Lung (tissue), 11 donors: ENCODE measurements at regions not wholly inside any gene's neighbourhood (a gene's known extent, or its start where the extent isn't known, plus 50 kb on each side); places are given as distances from the start of the nearest gene placed in this dataset.
A peak's percentile ranks its signal among the peaks of the same experiment; 100 is the strongest.

Experiments used
- ATAC-seq: fragments of 200-7000 bp; cut with Tn5 transposase; one replicate; pipeline ENCODE4 v1.9.1; 2020; ENCODE audit warnings: moderate number of reproducible peaks; ENCODE audit not compliant: insufficient read depth, low FRiP score
- DNase-seq, 3 donors: peaks; one replicate each; pipeline ENCODE4 v3.0.0-alpha.2; 2013 to 2017
- H3K27ac ChIP-seq, 2 donors: one replicate each; pipeline ENCODE4 v1.5.1; 2013; ENCODE audit warnings: mild to moderate bottlenecking in 2 of 2, moderate library complexity in 2 of 2, control low read depth in 1 of 2, inconsistent platforms in 1 of 2, low read depth in 1 of 2, low read length in 1 of 2
- H3K27me3 ChIP-seq, 3 donors: one replicate each; pipeline ENCODE4 v1.5.1; 2013; ENCODE audit warnings: low read length in 2 of 3; ENCODE audit not compliant: control insufficient read depth in 3 of 3, insufficient read depth in 3 of 3
- H3K36me3 ChIP-seq, 4 donors: one replicate each; pipeline ENCODE4 v1.5.1; 2013; ENCODE audit warnings: low read length in 4 of 4, mild to moderate bottlenecking in 1 of 4, moderate library complexity in 1 of 4; ENCODE audit not compliant: control insufficient read depth in 4 of 4, insufficient read depth in 4 of 4
- H3K4me1 ChIP-seq, 5 donors: one replicate each; pipeline ENCODE4 v1.5.1; 2013; ENCODE audit warnings: low read length in 5 of 5, mild to moderate bottlenecking in 2 of 5, moderate library complexity in 1 of 5; ENCODE audit not compliant: control insufficient read depth in 5 of 5, insufficient read depth in 5 of 5
- H3K4me3 ChIP-seq: one replicate; pipeline ENCODE4 v1.5.1; 2013; ENCODE audit warnings: mild to moderate bottlenecking, control low read depth, moderate library complexity
- H3K9ac ChIP-seq, 2 donors: one replicate each; pipeline ENCODE4 v1.5.1; 2013; ENCODE audit warnings: low read length in 2 of 2, control low read depth in 1 of 2; ENCODE audit not compliant: insufficient read depth in 1 of 2
- H3K9me3 ChIP-seq, 4 donors: one replicate each; pipeline ENCODE4 v1.5.1; 2013; ENCODE audit warnings: low read length in 3 of 4, mild to moderate bottlenecking in 1 of 4, moderate library complexity in 1 of 4; ENCODE audit not compliant: control insufficient read depth in 4 of 4, insufficient read depth in 3 of 4
- CTCF ChIP-seq: IDR thresholded peaks from 2 replicates; pipeline ENCODE4 v1.5.1; 2012; ENCODE audit warnings: mild to moderate bottlenecking; ENCODE audit errors: control extremely low read depth, extremely low read depth
- WGBS, 2 donors: extraction: QIAGEN DNeasy Blood & Tissue Kit; methylation state at CpG; one replicate each; pipeline ENCODE4 v1.1.7; 2013; 5-methylcytosine and 5-hydroxymethylcytosine counted together
- donor health status: control.
- donor health status: control.
- donor health status: Bipolar disorder and iron deficiency.
- donor health status: healthy.
- donor health status: DM: yes; HTN: yes; CAD: no.

DNA sequence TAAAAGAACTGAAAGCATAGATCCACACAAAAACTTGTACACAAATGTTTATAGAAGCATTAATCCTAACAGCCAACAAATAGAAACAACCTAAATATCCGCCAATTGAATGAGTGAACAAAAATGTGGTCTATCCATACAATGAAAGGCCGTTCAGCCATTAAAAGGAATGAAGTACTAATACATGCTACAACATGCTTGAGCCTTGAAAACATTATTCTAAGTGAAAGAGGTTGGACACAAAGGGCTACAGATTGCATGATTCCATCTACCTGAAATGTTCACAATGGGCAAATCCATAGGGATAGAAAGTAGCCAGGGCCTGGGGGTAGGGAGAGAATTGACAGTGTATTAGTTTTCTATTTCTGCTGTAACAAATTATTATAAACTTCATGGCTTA is 169.2 kb downstream of the SPCS3 start:
- no peaks in the 10 kb centered on the region for H3K36me3 ChIP-seq
- no peaks in the 10 kb centered on the region for H3K9me3 ChIP-seq
- ATAC-seq (no peak), DNase-seq (no peak)
- 87% methylated on average over 2 of the region's 2 CpGs for WGBS, 2 donors
- no peaks in the 10 kb centered on the region for H3K27me3 ChIP-seq
- no peak overlapping the region for H3K4me3 ChIP-seq
- H3K4me1 ChIP-seq, result no peaks in the 10 kb centered on the region
- TF ChIP-seq CTCF, result no peak
- H3K9ac ChIP-seq, result no peak overlapping the region
- H3K27ac ChIP-seq, result no peak overlapping the region

DNA sequence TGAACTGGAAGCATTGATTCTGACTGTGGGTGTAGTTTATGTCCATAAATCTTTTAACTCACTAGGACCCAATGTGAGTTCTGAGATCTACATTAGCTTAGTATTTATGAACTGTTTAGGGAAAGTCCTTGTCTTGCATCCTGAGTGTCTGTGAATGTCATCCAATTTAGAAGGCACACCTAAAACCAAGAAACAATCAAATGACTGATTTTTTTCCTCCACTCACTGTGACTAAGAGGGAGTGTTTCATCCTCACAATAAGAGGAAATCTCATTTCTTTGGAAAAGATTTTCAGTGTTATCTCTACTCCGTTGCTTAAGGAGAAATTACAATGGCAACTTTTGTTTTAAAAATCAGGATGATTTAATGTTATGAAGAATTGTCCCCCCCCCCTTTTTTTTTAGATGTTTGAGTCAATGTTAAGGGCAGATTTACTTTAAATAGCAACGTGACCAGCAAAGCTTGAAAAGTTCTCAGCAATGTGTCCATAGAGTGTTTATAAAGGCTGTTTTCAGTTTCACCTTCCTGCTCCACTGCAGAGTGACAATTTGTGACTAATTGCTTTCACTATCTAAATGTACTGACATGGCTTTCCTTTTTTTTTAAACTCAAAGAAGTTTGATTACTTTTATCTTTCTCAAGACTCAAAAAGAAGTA is 173.0 kb downstream of the SPCS3 start:
- ATAC-seq (no peak), DNase-seq (peak in 1 of 3 donors; percentile 19)
- no peaks in the 10 kb centered on the region for H3K36me3 ChIP-seq
- no peak overlapping the region for H3K4me3 ChIP-seq
- WGBS, 2 donors, result 16 to 20% methylated on average over 2 of the region's 2 CpGs
- H3K9me3 ChIP-seq, result no peaks in the 10 kb centered on the region
- H3K4me1 ChIP-seq, result no peaks in the 10 kb centered on the region
- no peak for TF ChIP-seq CTCF
- H3K27me3 ChIP-seq, result no peaks in the 10 kb centered on the region
- no peak overlapping the region for H3K9ac ChIP-seq
- H3K27ac ChIP-seq, result peak overlapping the region in 1 of 2 donors; percentile 9

- ATAC-seq (no peak), DNase-seq (peak; percentile 12 to 63 (median 15))
- Histone ChIP-seq H3K27ac (no peak overlapping the region), H3K4me3 (no peak overlapping the region), H3K36me3 (no peaks in the 10 kb centered on the region), H3K27me3 (no peaks in the 10 kb centered on the region), H3K9ac (no peak overlapping the region), H3K4me1 (no peaks in the 10 kb centered on the region), H3K9me3 (no peaks in the 10 kb centered on the region)
- no peak for TF ChIP-seq CTCF
- WGBS, 2 donors, result 30 to 68% methylated on average over 4 of the region's 4 CpGs
Measured at GRCh38 chr4:176498617-176499256, 179.0 kb downstream of the SPCS3 start.
